Fibroblast of lung (primary cell): ENCODE measurements at regions not wholly inside any gene's neighbourhood (a gene's known extent, or its start where the extent isn't known, plus 50 kb on each side); places are given as distances from the start of the nearest gene placed in this dataset.

Experiments
- DNase-seq, 2 donors: peaks; one replicate each; pipeline versions ENCODE4 v3.0.0 to v3.0.0-alpha.2; 2010; ENCODE audit warnings: low read depth in 2 of 2
- H2AFZ ChIP-seq: 2 replicates; pipeline ENCODE4 v1.5.1; 2012; ENCODE audit warnings: low read length, control low read depth, inconsistent platforms
- H3K27ac ChIP-seq: 2 replicates; pipeline ENCODE4 v1.5.1; 2011; ENCODE audit warnings: low read length, control low read depth; ENCODE audit not compliant: insufficient read depth
- H3K27me3 ChIP-seq: 2 replicates; pipeline ENCODE4 v1.5.1; 2011; ENCODE audit warnings: mild to moderate bottlenecking, low read length; ENCODE audit not compliant: control insufficient read depth, insufficient read depth
- H3K36me3 ChIP-seq: 2 replicates; pipeline ENCODE4 v1.5.1; 2011; ENCODE audit warnings: low read length; ENCODE audit not compliant: control insufficient read depth, insufficient read depth
- H3K4me1 ChIP-seq: 2 replicates; pipeline ENCODE4 v1.5.1; 2011; ENCODE audit warnings: low read length; ENCODE audit not compliant: control insufficient read depth, insufficient read depth; ENCODE audit errors: extremely low read depth
- H3K4me2 ChIP-seq: 2 replicates; pipeline ENCODE4 v1.5.1; 2011; ENCODE audit warnings: low read length, control low read depth; ENCODE audit not compliant: insufficient read depth; ENCODE audit errors: extremely low read depth
- H3K4me3 ChIP-seq, 4 experiments: fragments of 200-600 bp in 1 of 4; sonication (generic) in 1 of 4; replicated peaks in 1 of 4; 2 replicates each; pipeline ENCODE4 v1.5.1; 2011 to 2016; ENCODE audit warnings: low read length in 4 of 4, low read depth in 3 of 4, mild to moderate bottlenecking in 3 of 4, control low read depth in 2 of 4, inconsistent platforms in 1 of 4, mixed read lengths in 1 of 4; ENCODE audit not compliant: insufficient read depth in 1 of 4; ENCODE audit errors: control extremely low read depth in 1 of 4
- H3K79me2 ChIP-seq: 2 replicates; pipeline ENCODE4 v1.5.1; 2012; ENCODE audit warnings: mild to moderate bottlenecking, low read length, inconsistent platforms; ENCODE audit not compliant: control insufficient read depth, insufficient read depth
- H3K9ac ChIP-seq: 2 replicates; pipeline ENCODE4 v1.5.1; 2011; ENCODE audit warnings: mild to moderate bottlenecking, low read length, control low read depth; ENCODE audit not compliant: insufficient read depth
- H3K9me3 ChIP-seq: 2 replicates; pipeline ENCODE4 v1.5.1; 2012; ENCODE audit warnings: low read depth, low read length; ENCODE audit not compliant: control insufficient read depth, insufficient read depth
- H4K20me1 ChIP-seq: 2 replicates; pipeline ENCODE4 v1.5.1; 2011; ENCODE audit warnings: low read length; ENCODE audit not compliant: control insufficient read depth, insufficient read depth; ENCODE audit errors: extremely low read depth
- EZH2 ChIP-seq: IDR thresholded peaks from 2 replicates; pipeline ENCODE4 v1.5.1; 2012; ENCODE audit warnings: low read length, control low read depth, mild to moderate bottlenecking; ENCODE audit errors: missing control alignments
- TF ChIP-seq, protein P1 (sequence below), 2 donors: IDR thresholded peaks in 1 of 2; conservative IDR thresholded peaks in 1 of 2; 1 replicate in 1 of 2; 2 replicates in 1 of 2; pipeline ENCODE4 v1.5.1; 2011 to 2012; ENCODE audit warnings: low read length in 2 of 2, control low read depth in 1 of 2, inconsistent platforms in 1 of 2, low read depth in 1 of 2, mild to moderate bottlenecking in 1 of 2

DNA sequence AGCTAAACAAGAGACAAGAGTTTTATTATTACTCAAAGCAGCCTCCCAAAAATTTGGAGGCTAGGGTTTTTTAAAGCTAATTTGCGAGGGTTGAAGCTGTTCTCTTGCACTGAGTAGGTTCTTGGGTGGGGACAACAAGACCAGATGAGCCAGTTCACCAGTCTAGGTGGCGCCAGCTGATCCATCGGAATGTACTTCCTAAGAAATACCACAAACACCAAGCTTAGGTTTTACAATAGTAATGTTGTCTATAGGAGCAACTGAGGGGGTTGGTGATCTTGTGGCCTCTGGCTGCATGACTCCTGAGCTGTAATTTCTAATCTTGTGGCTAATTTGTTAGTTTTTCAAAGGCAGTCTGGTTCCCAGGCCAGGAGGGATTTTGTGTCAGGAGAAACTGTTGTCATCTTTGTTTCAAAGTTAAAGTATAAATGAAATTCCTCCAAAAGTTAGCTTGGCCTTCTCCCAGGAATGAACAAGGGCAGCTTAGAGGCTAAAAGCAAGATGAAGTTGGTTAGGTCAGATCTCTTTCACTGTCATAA is 130.6 kb downstream of the SLC7A11 start:
- TF ChIP-seq, protein P1, sequence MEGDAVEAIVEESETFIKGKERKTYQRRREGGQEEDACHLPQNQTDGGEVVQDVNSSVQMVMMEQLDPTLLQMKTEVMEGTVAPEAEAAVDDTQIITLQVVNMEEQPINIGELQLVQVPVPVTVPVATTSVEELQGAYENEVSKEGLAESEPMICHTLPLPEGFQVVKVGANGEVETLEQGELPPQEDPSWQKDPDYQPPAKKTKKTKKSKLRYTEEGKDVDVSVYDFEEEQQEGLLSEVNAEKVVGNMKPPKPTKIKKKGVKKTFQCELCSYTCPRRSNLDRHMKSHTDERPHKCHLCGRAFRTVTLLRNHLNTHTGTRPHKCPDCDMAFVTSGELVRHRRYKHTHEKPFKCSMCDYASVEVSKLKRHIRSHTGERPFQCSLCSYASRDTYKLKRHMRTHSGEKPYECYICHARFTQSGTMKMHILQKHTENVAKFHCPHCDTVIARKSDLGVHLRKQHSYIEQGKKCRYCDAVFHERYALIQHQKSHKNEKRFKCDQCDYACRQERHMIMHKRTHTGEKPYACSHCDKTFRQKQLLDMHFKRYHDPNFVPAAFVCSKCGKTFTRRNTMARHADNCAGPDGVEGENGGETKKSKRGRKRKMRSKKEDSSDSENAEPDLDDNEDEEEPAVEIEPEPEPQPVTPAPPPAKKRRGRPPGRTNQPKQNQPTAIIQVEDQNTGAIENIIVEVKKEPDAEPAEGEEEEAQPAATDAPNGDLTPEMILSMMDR (conservative IDR thresholded peaks at IDR 0.05 in 1 of 2, IDR thresholded peaks at IDR 0.05 in 1 of 2; ENCODE audit: low read depth in 1 of 2, low read length in 2 of 2): no peak
- TF ChIP-seq EZH2: no peak
- no peak overlapping the region for H2AFZ ChIP-seq
- H3K9me3 ChIP-seq: no peaks in the 10 kb centered on the region
- no peak overlapping the region for H3K4me3 ChIP-seq
- H3K27ac ChIP-seq: no peak overlapping the region
- no peak overlapping the region for H3K9ac ChIP-seq
- H3K4me2 ChIP-seq: no peak overlapping the region
- H3K4me1 ChIP-seq: no peaks in the 10 kb centered on the region
- peak in 1 of 2 donors; percentile 74 for DNase-seq
- H4K20me1 ChIP-seq: no peaks in the 10 kb centered on the region
- no peaks in the 10 kb centered on the region for H3K79me2 ChIP-seq
- no peaks in the 10 kb centered on the region for H3K36me3 ChIP-seq
- H3K27me3 ChIP-seq: no peaks in the 10 kb centered on the region

DNA sequence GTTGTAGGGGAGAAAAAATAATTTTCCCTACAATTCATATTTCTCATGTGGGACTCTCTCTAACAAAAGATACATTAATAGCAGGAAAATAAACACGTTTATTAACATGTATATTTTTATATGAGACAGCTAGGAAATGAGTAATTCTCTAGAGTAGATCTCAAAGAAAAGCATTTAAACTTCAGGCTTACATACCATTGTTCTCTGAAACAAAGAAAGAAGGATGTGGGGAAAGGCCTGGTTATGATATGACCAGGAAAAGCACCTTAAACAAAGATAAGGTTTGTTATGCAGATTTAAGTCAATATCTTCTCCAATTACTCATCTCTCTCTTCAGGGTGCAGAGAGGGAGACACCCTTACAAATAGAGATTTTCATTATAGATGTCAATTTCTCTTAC is 131.3 kb downstream of the SLC7A11 start:
- Histone ChIP-seq H3K9me3 (no peaks in the 10 kb centered on the region), H2AFZ (no peak overlapping the region), H3K9ac (no peak overlapping the region), H3K79me2 (no peaks in the 10 kb centered on the region), H3K27me3 (no peaks in the 10 kb centered on the region), H3K4me3 (no peak overlapping the region), H3K4me2 (no peak overlapping the region), H3K36me3 (no peaks in the 10 kb centered on the region), H4K20me1 (no peaks in the 10 kb centered on the region), H3K4me1 (no peaks in the 10 kb centered on the region), H3K27ac (no peak overlapping the region)
- DNase-seq: peak in 1 of 2 donors; percentile 40
- no peak for TF ChIP-seq EZH2
- TF ChIP-seq, protein P1 (conservative IDR thresholded peaks at IDR 0.05 in 1 of 2, IDR thresholded peaks at IDR 0.05 in 1 of 2; ENCODE audit: low read depth in 1 of 2, low read length in 2 of 2): no peak

DNA sequence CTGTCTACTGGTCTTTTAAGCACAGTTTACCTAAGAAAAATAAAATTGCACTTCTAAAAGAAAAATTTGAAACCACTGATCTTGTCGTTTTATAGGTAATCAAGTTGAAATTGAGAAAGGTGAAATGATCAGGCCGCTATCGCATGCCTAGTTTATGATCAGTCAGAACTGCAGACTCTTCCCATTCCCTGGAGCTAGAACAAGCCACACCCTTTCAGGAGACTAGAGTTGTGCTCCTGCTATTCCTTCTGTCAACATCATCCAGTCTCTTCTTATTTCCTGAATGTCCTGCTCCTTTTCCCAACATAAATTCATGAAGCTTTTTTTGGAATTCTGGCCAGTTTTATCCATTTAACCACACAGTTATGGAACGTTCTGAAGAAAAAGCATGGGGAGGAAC is 135.1 kb downstream of the SLC7A11 start:
- no peak overlapping the region for H3K4me3 ChIP-seq
- H3K79me2 ChIP-seq: no peaks in the 10 kb centered on the region
- no peaks in the 10 kb centered on the region for H3K36me3 ChIP-seq
- H2AFZ ChIP-seq: no peak overlapping the region
- H3K27ac ChIP-seq: no peak overlapping the region
- H3K27me3 ChIP-seq: no peaks in the 10 kb centered on the region
- TF ChIP-seq, protein P1 (conservative IDR thresholded peaks at IDR 0.05 in 1 of 2, IDR thresholded peaks at IDR 0.05 in 1 of 2; ENCODE audit: low read depth in 1 of 2, low read length in 2 of 2): no peak
- TF ChIP-seq EZH2: no peak
- no peak for DNase-seq
- H3K4me2 ChIP-seq: no peak overlapping the region
- no peaks in the 10 kb centered on the region for H4K20me1 ChIP-seq
- H3K9me3 ChIP-seq: no peaks in the 10 kb centered on the region
- no peak overlapping the region for H3K9ac ChIP-seq
- no peaks in the 10 kb centered on the region for H3K4me1 ChIP-seq
